HK-2 (cell line): ENCODE measurements at regions not wholly inside any gene's neighbourhood (a gene's known extent, or its start where the extent isn't known, plus 50 kb on each side); places are given as distances from the start of the nearest gene placed in this dataset.

Source experiments
- DNase-seq: peaks from one replicate; pipeline ENCODE4 v3.0.0-alpha.2; 2018; ENCODE audit not compliant: unreplicated experiment

- no peak for DNase-seq
These were observed 72.3 kb upstream of the CCDC196 start for GRCh38 chr14:66413901-66414300.

GRCh38 chr14:66414511-66414910 lies 71.7 kb upstream of the CCDC196 start:
- DNase-seq = no peak

- DNase-seq = no peak
These were observed 65.7 kb upstream of the CCDC196 start for GRCh38 chr14:66420251-66421006.

- DNase-seq = no peak
These were observed 63.9 kb upstream of the CCDC196 start for GRCh38 chr14:66421990-66422946.

- no peak for DNase-seq
These were observed 60.8 kb upstream of the CCDC196 start for GRCh38 chr14:66425402-66425801.

- DNase-seq = no peak
These were observed 59.7 kb upstream of the CCDC196 start for GRCh38 chr14:66426451-66426850.

GRCh38 chr14:66432334-66432733 lies 53.8 kb upstream of the CCDC196 start:
- no peak for DNase-seq

GRCh38 chr14:66434464-66434863 lies 51.7 kb upstream of the CCDC196 start:
- no peak for DNase-seq

GRCh38 chr14:66435683-66436082 lies 50.5 kb upstream of the CCDC196 start:
- no peak for DNase-seq
